HepG2 (cell line): ENCODE measurements at regions not wholly inside any gene's neighbourhood (a gene's known extent, or its start where the extent isn't known, plus 50 kb on each side); places are given as distances from the start of the nearest gene placed in this dataset.

Experiments
- ATAC-seq: fragments of 200-7000 bp; cut with Tn5 transposase; 3 replicates; pipeline ENCODE4 v1.9.1; 2020; ENCODE audit warnings: mild to moderate bottlenecking, moderate library complexity
- BruUV-seq: library from RNA; stranded (reverse); fragments of 400-500 nt; replicated peaks from 2 replicates; lab custom pipeline; 2021; lab: Mats Ljungman, UMichigan
- CTCF ChIA-PET: fragments of 300-600 bp; formaldehyde crosslinking; extraction: SDS; loops from one replicate; lab custom pipeline; 2021; ENCODE audit warnings: low total read pairs, inconsistent platforms, low intra/inter-chr PET ratio; lab: Yijun Ruan, JAX
- POLR2A ChIA-PET: fragments of 350-600 bp; sonication (Branson Sonifier 250); formaldehyde crosslinking; loops from one replicate; lab custom pipeline; 2020; ENCODE audit warnings: antibody characterized with exemption, inconsistent platforms; lab: Yijun Ruan, JAX
- DNase-seq: peaks from one replicate; pipeline ENCODE4 v3.0.0-alpha.2; 2015; ENCODE audit warnings: low spot score
- FAIRE-seq: peaks from 3 replicates; lab custom pipeline; 2011; peaks lifted over from hg19 to GRCh38; lab: Jason Lieb, UNC
- H2AFZ ChIP-seq: one replicate; pipeline ENCODE4 v1.6.1; 2011; ENCODE audit warnings: low read length, inconsistent platforms
- H3K27ac ChIP-seq: fragments of 300-600 bp; 3 replicates; pipeline ENCODE4 v1.8.0; 2011; ENCODE audit warnings: mixed run types, mild to moderate bottlenecking, mixed read lengths, low read length, inconsistent platforms; ENCODE audit not compliant: insufficient read depth; ENCODE audit errors: extremely low read length
- H3K27me3 ChIP-seq, 2 experiments: fragments of 200-600 bp in 1 of 2; 2 replicates in 1 of 2; 3 replicates in 1 of 2; pipeline versions ENCODE4 v1.6.0 to v1.8.0; 2011; ENCODE audit warnings: low read length in 2 of 2, mild to moderate bottlenecking in 2 of 2, moderate library complexity in 2 of 2, inconsistent platforms in 1 of 2; ENCODE audit not compliant: insufficient read depth in 2 of 2, control insufficient read depth in 1 of 2
- H3K36me3 ChIP-seq, 2 experiments: fragments of 200-600 bp in 1 of 2; replicated peaks in 1 of 2; 2 replicates in 1 of 2; 3 replicates in 1 of 2; pipeline versions ENCODE4 v1.5.1 to v1.8.0; 2011; ENCODE audit warnings: low read length in 2 of 2, inconsistent platforms in 1 of 2; ENCODE audit not compliant: insufficient read depth in 2 of 2, control insufficient read depth in 1 of 2
- H3K4me1 ChIP-seq: 2 replicates; pipeline ENCODE4 v1.5.1; 2012; ENCODE audit warnings: low read length, inconsistent platforms; ENCODE audit not compliant: insufficient read depth
- H3K4me2 ChIP-seq: 2 replicates; pipeline ENCODE4 v1.6.0; 2011; ENCODE audit warnings: low read depth, low read length, inconsistent platforms
- H3K4me3 ChIP-seq, 3 experiments: fragments of 200-600 bp in 1 of 3; sonication (generic), shearing (Covaris generic) in 1 of 3; replicated peaks in 1 of 3; 2 replicates each; pipeline ENCODE4 v1.5.1; 2011 to 2016; ENCODE audit warnings: low read length in 3 of 3, inconsistent platforms in 2 of 3, low read depth in 2 of 3, mild to moderate bottlenecking in 2 of 3, control low read depth in 1 of 3, mixed read lengths in 1 of 3; ENCODE audit not compliant: insufficient read depth in 1 of 3
- H3K79me2 ChIP-seq: one replicate; pipeline ENCODE4 v1.6.1; 2011; ENCODE audit warnings: low read length, inconsistent platforms; ENCODE audit not compliant: insufficient read depth
- H3K9ac ChIP-seq: 2 replicates; pipeline ENCODE4 v1.6.0; 2011; ENCODE audit warnings: mild to moderate bottlenecking, low read depth, low read length, inconsistent platforms; ENCODE audit not compliant: insufficient read depth
- H3K9me3 ChIP-seq: 2 replicates; pipeline ENCODE4 v1.5.1; 2012; ENCODE audit warnings: mild to moderate bottlenecking, low read length
- H4K20me1 ChIP-seq: 2 replicates; pipeline ENCODE4 v1.6.0; 2011; ENCODE audit warnings: inconsistent platforms, mild to moderate bottlenecking, low read length, moderate library complexity; ENCODE audit not compliant: insufficient read depth
- DPF2 ChIP-seq: sonication (generic); formaldehyde crosslinking; IDR thresholded peaks from 2 replicates; pipeline ENCODE4 v1.4.0; 2020; ENCODE audit warnings: mild to moderate bottlenecking, low read depth, missing genetic modification reagents, borderline replicate concordance
- ETS1 ChIP-seq: sonication (generic); formaldehyde crosslinking; IDR thresholded peaks from 2 replicates; pipeline ENCODE4 v1.4.0; 2020; ENCODE audit warnings: missing genetic modification reagents
- HOXD1 ChIP-seq: sonication (generic); formaldehyde crosslinking; IDR thresholded peaks from 2 replicates; pipeline ENCODE4 v1.5.0; 2020; ENCODE audit warnings: missing genetic modification reagents
- JUND ChIP-seq: sonication (generic); formaldehyde crosslinking; IDR thresholded peaks from 2 replicates; pipeline ENCODE4 v1.8.0; 2022; ENCODE audit warnings: mild to moderate bottlenecking, missing genetic modification reagents
- REXO4 ChIP-seq: sonication (generic); formaldehyde crosslinking; IDR thresholded peaks from 2 replicates; pipeline ENCODE4 v1.8.0; 2022; ENCODE audit warnings: missing genetic modification reagents, mild to moderate bottlenecking, borderline replicate concordance
- WIZ ChIP-seq: sonication (generic); formaldehyde crosslinking; IDR thresholded peaks from 2 replicates; pipeline ENCODE4 v1.5.1; 2020; ENCODE audit warnings: mild to moderate bottlenecking, missing genetic modification reagents
- ZBTB38 ChIP-seq: sonication (generic); formaldehyde crosslinking; IDR thresholded peaks from 2 replicates; pipeline ENCODE4 v1.5.1; 2020; ENCODE audit warnings: mild to moderate bottlenecking, missing genetic modification reagents
- ZBTB4 ChIP-seq: sonication (generic); formaldehyde crosslinking; IDR thresholded peaks from 2 replicates; pipeline ENCODE4 v1.4.0; 2020; ENCODE audit warnings: missing genetic modification reagents, mild to moderate bottlenecking, borderline replicate concordance
- WGBS: methylation state at CpG from one replicate; pipeline ENCODE4 v1.1.6; 2017; ENCODE audit warnings: low lambda C conversion rate; 5-methylcytosine and 5-hydroxymethylcytosine counted together
- in situ Hi-C: cut with HindIII; loops from 2 replicates; pipeline ENCODE4 v1.10.0; 2017; ENCODE audit warnings: low pct_unique_long_range_greater_than_20kb; ENCODE audit not compliant: extremely low pct_ligation_motif_present
- intact Hi-C: fragments of 100-400 bp; cut with micrococcal nuclease; formaldehyde crosslinking; loops from one replicate; pipeline ENCODE4 v1.10.0; 2022; ENCODE audit not compliant: unreplicated experiment

- TF ChIP-seq WIZ, result no peak
- TF ChIP-seq HOXD1 (CRISPR knock-in tag), result no peak
- no peak for TF ChIP-seq JUND (CRISPR knock-in tag)
- no peak for TF ChIP-seq DPF2 (CRISPR knock-in tag)
- TF ChIP-seq ZBTB4 (CRISPR knock-in tag), result no peak
- no peak for TF ChIP-seq ETS1
- no peak for TF ChIP-seq REXO4 (CRISPR knock-in tag)
- TF ChIP-seq ZBTB38 (CRISPR knock-in tag), result no peak
- Histone ChIP-seq H3K27me3 (no peaks in the 10 kb centered on the region), H3K9ac (no peak overlapping the region), H3K36me3 (no peaks in the 10 kb centered on the region), H3K27ac (no peak overlapping the region), H3K4me3 (no peak overlapping the region), H2AFZ (no peak overlapping the region), H4K20me1 (no peaks in the 10 kb centered on the region), H3K4me2 (no peak overlapping the region), H3K9me3 (peaks cover 90% of the 10 kb centered on the region), H3K4me1 (no peaks in the 10 kb centered on the region), H3K79me2 (no peaks in the 10 kb centered on the region)
- ATAC-seq, result no peak
- in situ Hi-C loops (no loop called here), intact Hi-C loops (no loop called here)
- no TSS peak for BruUV-seq
- no peak for FAIRE-seq
- no peak for DNase-seq
- ChIA-PET CTCF (no interaction called here), POLR2A (no interaction called here)
- WGBS, result 0% methylated on average over 1 of the region's 1 CpG
Observed at GRCh38 chr1:83520797-83521196, 478.1 kb downstream of the TTLL7 start.
